ENCODE measurements at regions not wholly inside any gene's neighbourhood (a gene's known extent, or its start where the extent isn't known, plus 50 kb on each side); places are given as distances from the start of the nearest gene placed in this dataset.

DNA sequence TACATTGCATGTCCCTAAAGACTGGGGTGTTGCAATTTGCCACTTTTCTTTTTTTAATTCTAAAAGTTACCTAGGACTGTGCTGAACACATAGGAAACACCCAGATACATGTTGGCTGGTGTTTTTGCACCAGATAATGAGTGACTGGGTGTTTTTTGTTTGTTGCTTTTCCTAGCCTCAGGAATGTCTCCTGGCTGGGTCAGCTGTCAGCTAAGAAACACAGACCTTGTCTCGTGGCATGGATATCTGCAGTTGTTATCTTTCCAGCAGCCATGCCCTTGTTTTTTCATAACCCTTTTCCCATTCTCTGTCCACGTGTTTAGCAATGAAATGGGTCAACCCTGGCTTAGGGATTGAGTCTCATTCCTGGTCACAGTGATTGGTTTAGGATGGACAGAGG is 433.9 kb upstream of the ZMIZ1 start:
- 14 to 20% (median 17%) methylated on average over 2 of the region's 2 CpGs for WGBS, 4 donors
- TF ChIP-seq POLR2A (IDR thresholded peaks at IDR 0.05): no peak
- TF ChIP-seq, protein P1, sequence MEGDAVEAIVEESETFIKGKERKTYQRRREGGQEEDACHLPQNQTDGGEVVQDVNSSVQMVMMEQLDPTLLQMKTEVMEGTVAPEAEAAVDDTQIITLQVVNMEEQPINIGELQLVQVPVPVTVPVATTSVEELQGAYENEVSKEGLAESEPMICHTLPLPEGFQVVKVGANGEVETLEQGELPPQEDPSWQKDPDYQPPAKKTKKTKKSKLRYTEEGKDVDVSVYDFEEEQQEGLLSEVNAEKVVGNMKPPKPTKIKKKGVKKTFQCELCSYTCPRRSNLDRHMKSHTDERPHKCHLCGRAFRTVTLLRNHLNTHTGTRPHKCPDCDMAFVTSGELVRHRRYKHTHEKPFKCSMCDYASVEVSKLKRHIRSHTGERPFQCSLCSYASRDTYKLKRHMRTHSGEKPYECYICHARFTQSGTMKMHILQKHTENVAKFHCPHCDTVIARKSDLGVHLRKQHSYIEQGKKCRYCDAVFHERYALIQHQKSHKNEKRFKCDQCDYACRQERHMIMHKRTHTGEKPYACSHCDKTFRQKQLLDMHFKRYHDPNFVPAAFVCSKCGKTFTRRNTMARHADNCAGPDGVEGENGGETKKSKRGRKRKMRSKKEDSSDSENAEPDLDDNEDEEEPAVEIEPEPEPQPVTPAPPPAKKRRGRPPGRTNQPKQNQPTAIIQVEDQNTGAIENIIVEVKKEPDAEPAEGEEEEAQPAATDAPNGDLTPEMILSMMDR (IDR thresholded peaks at IDR 0.05): no peak

DNA sequence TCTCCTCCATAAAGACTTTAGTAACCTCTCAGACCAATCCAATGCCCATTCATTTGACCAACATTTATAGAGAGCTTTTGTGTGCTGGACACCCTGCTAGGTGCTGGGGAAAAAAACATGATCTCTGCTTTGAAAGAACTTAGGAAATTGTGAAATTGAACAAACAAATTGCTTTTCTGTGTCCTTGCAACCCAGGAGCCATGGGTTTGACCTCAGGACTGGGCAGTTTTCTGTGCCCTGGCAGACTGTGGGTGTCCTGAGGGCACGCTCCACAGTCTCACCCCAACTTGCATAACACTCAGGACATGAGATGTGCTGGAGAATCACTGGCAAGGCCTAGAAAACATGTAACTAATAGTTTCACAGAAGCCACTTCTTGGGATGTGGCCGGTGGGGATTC is 429.1 kb upstream of the ZMIZ1 start:
- TF ChIP-seq, protein P1 (IDR thresholded peaks at IDR 0.05): no peak
- TF ChIP-seq POLR2A (IDR thresholded peaks at IDR 0.05): no peak
- Histone ChIP-seq H3K4me3 (no peak overlapping the region), H3K36me3 (replicated peaks in 1 of 2) (no peaks in the 10 kb centered on the region), H3K27me3 (no peaks in the 10 kb centered on the region), H3K4me1 (replicated peaks in 1 of 2) (peaks cover 3 to 6% of the 10 kb centered on the region in 2 donors), H3K27ac (no peak overlapping the region), H3K9me3 (replicated peaks in 1 of 3) (no peaks in the 10 kb centered on the region)
- intact Hi-C loops (cut with DNase I): no loop called here
- DNase-seq: no peak
- whole genome bisulfite sequencing, 4 donors: 88 to 100% (median 92%) methylated on average over 1 to 2 of the region's 2 CpGs

More for the DNA sequence above, 433.9 kb upstream of the ZMIZ1 start:
- no peaks in the 10 kb centered on the region for H3K36me3 ChIP-seq (replicated peaks in 1 of 2)
- no peaks in the 10 kb centered on the region for H3K27me3 ChIP-seq
- H3K4me3 ChIP-seq: no peak overlapping the region
- intact Hi-C loops (cut with DNase I): no loop called here
- DNase-seq: peak in 3 of 7 donors; percentile 24 to 43 (median 35)
- H3K9me3 ChIP-seq (replicated peaks in 1 of 3): no peaks in the 10 kb centered on the region
- H3K27ac ChIP-seq: peak overlapping the region in 1 of 5 donors; percentile 15
- peaks cover 7 to 12% of the 10 kb centered on the region in 2 donors for H3K4me1 ChIP-seq (replicated peaks in 1 of 2)

DNA sequence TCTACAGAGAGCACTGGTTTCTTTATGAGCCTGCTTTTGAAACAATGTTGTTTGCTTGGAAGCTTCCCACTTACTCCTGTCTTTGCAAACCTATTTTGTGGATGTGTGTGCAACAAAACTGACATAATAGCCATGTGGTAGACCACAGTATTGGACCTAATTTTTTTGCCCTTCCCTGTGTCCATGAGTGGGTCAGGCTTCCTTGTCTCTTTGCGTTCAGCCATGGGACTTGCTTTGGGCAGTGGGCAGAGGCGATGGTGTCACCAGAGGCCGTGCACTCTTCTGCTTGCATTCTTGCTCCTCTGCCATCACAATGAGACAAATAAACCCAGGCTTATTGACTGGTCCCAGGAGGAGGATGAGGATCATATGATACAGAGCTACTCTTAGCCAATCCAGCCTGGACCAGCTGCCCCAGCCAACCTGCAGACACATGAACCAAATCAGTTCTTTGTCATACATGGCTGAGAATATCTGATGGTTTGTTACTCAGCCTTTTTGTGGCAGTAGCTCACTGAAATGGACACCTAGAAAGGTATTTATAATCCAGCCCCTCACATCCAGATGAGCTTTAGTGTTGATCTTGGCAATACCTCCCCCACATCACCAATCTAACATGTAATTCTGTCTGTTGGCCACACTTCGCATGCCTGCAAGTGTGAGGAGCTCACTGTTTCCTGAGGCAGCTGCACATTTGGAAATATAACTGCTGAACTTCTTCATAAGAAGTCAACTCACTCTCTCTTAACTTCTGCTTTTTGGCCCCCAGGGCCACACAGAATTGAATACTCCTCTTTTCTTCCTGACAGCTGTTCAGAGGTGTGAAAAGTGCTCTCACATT is 427.8 kb upstream of the ZMIZ1 start:
- no peaks in the 10 kb centered on the region for H3K9me3 ChIP-seq (replicated peaks in 1 of 3)
- no peak for DNase-seq
- no peaks in the 10 kb centered on the region for H3K4me1 ChIP-seq (replicated peaks in 1 of 2)
- H3K4me3 ChIP-seq: no peak overlapping the region
- TF ChIP-seq, protein P1 (IDR thresholded peaks at IDR 0.05): no peak
- no peak for TF ChIP-seq POLR2A (IDR thresholded peaks at IDR 0.05)
- no peak overlapping the region for H3K27ac ChIP-seq
- no peaks in the 10 kb centered on the region for H3K36me3 ChIP-seq (replicated peaks in 1 of 2)
- H3K27me3 ChIP-seq: no peaks in the 10 kb centered on the region
- 88 to 94% (median 91%) methylated on average over 4 of the region's 4 CpGs for WGBS, 4 donors
- intact Hi-C loops (cut with DNase I): no loop called here

DNA sequence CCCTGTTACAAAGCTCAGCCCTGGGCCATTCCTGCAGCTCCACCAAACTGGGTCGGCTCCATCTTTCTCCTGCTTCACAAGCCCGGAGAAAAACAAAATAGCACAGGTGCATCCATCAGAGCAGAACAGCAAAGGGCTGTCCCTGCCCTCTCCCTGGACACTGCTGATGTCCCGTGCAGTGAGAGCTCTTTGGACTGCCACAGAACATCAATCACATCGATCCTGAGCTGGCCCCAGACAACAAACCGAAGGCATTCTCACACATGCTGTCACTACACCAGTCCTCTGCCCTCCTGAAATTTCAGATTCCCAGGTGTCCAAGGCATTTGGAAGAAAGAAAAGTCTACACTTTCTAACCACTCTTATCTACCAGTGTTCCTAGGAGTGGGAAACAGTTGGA is 427.1 kb upstream of the ZMIZ1 start:
- Histone ChIP-seq H3K9me3 (replicated peaks in 1 of 3) (no peaks in the 10 kb centered on the region), H3K4me1 (replicated peaks in 1 of 2) (no peaks in the 10 kb centered on the region), H3K36me3 (replicated peaks in 1 of 2) (no peaks in the 10 kb centered on the region), H3K4me3 (no peak overlapping the region), H3K27me3 (no peaks in the 10 kb centered on the region), H3K27ac (no peak overlapping the region)
- TF ChIP-seq, protein P1 (IDR thresholded peaks at IDR 0.05): no peak
- TF ChIP-seq POLR2A (IDR thresholded peaks at IDR 0.05): no peak
- intact Hi-C loops (cut with DNase I): no loop called here
- WGBS, 4 donors: 70 to 83% (median 80%) methylated on average over 5 of the region's 5 CpGs
- no peak for DNase-seq
